Stimulated activated naive CD4-positive, alpha-beta T cell treated with Interleukin-2 at 50 U/mL for 16 hours (primary cell): ENCODE measurements at regions not wholly inside any gene's neighbourhood (a gene's known extent, or its start where the extent isn't known, plus 50 kb on each side); places are given as distances from the start of the nearest gene placed in this dataset.
"Not testable (repeated sequence)": the region's sequence is repeated elsewhere in the genome, so short reads cannot be mapped to it uniquely, and the experiment has no call there.

Experiments used
- DNase-seq: peaks from one replicate; lab custom pipeline; 2025; lab: John Stamatoyannopoulos, UW

DNA sequence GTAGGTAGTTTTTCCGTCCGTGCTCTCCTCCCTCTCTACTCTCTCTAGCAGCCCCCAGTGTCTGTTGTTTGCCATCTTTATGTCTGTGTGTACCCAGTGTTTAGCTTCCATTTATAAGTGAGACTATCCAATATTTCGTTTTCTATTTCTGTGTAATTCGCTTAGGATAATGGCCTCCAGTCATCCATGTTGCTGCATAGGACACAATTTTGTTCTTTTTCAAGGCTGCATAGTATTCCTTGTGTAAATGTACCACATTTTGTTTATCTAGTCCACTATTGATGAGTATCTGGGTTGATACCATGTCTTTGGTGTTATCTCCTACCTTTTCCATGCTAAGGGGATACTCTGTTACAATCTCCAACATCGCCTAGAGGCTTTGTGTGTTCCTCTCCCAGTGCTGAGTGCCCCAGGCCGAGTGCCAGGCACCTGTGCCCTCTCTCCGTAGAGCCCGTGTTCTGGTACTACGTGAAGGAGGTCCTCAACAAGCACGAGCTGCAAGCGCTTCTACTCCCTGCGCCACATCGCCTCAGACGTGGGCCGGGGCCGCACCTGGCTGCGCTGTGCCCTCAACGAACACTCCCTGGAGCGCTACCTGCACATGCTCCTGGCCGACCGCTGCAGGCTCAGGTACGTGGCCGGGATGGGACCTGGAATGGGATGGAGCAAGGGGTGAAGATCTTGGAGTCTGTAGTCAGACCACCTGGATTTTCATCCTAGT lies 51.0 kb downstream of the NPIPB11 start:
- not testable (repeated sequence) for DNase-seq

DNA sequence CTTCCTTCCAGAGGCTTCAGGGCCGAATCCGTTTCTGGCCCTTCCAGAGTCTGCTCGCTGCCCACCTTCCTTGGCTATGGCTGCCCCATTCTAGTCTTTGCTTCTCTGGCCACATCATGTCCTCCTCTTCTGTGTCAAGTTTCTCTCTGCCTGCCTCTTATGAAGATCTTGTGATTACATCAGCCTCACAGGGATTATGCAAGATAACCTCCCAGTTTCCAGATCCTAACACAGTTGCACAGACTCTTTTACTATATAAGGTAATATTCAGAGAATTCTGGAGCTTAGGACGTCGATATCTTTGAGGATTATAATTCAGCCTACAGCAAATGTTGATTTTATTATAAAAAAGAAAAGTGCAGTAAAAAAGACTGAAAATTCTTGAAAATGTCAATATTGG lies 52.1 kb downstream of the NPIPB11 start:
- not testable (repeated sequence) for DNase-seq

DNA sequence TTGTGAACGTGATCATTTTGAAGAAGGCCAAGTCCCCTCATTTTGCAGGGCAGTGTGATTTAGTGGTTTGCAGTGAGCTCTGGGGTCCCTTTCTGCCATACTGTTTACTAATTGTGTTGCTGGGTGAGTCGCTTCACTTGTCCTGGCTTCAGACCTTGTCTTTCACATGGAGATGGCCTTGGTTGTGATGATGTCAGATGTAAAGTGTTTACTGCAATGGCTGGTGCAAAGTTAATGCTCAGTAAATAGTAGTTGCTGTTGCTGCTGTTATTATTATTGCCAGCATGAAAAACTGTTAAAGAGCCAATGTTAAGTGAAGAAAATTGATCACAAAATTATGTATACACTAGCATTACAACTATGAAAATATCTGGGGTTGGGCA lies 53.9 kb downstream of the NPIPB11 start:
- DNase-seq, result not testable (repeated sequence)

DNA sequence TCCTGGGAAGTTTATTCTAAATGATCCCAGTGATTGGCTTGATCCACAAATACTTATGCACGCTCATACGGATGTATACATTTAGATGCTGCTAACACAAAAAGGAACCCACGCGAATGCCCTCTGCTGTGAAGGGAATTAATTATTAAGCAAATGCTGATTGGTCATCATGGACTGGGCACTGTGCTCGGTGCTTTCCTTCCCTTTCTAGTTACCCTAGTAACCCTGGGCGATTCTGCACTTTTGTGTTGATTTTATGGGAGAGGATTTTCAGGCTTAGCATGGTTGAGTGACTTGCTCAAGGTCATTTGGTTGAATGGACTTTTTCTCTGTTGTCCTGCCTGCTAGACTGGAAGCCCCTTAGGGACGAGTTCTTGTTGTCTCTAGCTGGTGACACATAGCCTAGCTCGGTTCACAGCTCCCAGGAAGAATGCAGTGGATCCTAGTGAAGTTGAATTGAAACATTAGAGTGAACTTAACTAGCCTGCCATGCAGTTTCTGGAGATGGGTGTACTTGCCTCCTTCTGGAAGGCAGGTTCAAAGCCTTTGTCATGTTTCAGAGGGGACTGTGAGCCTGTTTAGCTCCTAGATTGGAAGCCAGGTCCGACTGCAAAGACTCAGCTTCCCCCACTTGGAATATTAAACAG lies 54.4 kb downstream of the NPIPB11 start:
- DNase-seq, result not testable (repeated sequence)

DNA sequence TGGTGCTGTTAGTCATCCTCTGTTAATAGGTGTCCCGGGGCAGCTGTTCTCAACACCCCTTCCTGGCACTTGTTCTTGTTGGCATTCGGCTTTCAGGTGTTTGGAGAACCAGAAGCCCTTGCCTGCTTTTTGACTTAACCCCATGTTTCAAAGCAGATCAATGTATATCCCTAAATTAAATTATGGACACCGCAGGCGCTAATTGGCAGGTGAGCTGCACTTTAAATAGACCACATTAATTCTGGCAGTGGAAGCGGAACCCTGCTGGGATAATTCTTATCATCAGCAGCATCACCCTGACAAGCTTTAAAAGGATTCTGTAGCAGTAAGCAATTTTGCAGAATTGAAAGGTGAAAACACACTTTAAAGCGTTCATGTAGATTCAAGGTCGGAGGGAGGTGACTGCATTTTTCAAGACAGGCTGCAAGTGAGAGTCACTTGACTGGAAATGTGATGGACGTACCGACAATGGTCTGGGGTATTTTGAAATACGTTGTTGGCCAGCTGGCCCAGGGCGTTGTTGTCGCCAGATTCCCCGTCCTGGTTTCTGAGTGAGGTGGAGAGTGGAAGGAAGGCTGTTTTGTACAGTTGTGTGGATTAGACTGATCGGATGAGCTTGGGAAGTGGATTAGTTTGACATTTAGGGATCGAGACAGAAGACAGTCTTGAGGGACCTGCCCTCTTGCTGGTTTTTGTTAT lies 55.1 kb downstream of the NPIPB11 start:
- not testable (repeated sequence) for DNase-seq

DNA sequence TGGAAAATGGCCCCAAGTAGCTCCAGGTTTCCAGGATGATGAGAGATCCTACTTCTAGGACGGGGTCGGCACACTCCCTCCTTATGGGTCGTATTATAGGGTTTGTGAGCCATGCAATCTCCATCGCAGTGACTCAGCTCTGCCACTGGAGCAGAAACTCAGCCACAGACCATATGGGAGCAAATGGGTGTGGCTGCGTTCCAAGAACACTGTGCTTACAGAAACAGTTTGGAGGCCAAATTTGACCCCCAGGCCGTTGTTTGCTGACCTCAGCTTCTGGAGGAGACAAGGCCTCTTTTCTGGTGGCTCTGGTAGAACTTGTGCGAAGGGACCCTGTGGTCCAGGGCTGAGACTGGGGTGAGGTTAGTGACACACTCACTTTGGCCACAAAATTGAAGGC lies 56.5 kb downstream of the NPIPB11 start:
- not testable (repeated sequence) for DNase-seq

DNA sequence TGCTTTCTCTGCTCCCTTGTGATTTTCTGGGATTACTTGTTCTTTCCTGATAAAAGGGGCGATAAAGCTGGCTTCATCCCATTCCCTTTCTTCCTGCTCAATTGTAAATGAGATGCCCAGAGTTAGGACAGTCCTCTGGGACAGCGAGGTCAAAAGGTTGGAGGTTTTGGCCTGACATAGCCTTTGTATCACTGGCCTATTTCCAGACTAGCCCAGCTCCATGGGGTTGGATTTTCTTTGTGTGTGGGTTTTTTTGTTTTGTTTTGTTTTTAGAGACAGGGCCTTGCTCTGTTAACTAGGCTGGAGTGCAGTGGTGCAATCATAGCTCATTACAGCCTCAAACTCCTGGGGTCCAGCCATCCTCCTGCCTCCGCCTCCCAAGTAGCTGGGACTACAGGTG lies 57.8 kb downstream of the NPIPB11 start:
- DNase-seq, result not testable (repeated sequence)

DNA sequence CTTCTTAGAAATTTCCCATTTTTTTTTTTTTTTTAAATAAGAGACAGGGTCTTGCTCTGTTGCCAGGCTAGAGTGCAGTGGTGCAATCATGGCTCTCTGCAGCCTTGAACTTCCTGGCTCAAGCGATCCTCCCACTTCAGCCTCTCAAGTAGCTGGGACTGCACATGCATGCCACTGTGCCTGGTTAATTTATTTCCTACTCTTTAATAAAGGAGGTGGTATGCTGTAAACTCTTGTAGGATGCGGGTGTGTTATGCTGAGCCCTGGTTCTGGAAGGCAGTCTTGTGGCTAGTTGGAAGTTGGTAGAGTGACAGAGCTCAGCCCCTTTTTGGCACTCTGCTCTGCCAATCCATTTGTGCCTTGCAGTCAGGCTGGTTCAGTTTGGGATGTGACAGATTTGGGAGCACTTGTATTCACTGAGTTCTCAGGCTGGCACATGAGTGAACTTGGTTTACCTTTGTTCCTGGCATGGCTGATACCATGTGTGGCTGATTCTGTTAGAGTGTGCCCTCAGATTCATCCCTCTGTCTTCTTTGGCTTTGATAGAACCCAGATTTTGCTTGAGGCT lies 58.3 kb downstream of the NPIPB11 start:
- DNase-seq, result not testable (repeated sequence)

DNA sequence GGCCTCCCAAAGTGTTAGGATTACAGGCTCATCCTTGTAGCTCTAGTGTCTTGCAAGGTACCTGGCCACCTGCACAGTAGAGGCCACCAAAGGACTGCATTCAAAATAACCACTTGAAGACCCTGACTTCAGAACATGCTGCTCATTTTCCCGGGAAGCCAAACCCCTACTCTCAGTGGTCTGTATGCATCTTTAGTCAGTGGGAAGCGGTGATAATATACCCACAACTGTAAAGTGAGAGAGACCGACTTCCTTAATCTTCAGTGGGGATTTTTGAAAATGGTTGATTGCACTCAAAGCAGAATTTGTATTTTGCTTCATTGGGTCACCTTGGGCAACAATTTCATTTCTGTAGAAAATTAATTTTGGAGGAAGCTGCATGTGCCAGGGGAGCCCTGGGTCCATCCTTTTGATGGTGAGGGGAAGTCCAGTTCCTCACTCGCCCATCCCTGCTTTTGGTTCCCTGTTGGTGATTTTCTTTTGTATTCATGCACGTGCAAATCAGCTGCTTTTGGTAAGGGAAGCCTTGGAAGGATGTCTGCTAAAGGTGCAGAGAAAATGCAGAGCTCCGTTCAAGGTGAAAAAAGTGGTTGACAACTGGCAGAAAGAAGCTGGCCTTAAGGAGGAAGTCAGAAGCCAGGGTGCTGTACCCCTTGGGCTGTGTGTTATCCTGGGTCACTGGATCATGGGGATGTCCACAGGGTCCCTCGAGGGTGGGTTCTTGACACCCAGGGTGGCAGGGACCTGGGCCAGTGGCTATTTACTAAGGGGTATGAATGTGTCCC lies 59.5 kb downstream of the NPIPB11 start:
- DNase-seq, result not testable (repeated sequence)

DNA sequence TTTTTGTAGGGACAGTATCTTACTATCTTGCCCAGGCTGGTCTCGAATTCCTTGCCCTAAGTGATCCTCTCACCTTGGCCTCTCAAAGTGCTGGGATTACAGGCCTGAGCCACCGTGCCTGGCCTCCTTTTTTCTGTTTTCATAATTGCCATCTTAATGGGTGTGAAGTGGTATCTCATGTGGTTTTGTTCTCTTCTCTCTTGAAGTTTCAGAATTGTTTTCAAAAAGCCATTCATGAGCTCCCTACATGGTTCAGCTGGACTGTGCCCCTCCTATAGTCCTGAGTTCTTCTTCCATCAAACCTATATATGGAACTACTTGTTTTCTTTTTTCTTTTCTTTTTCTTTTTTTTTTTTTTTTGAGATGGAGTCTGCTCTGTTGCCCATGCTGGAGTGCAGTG lies 60.3 kb downstream of the NPIPB11 start:
- DNase-seq, result not testable (repeated sequence)

DNA sequence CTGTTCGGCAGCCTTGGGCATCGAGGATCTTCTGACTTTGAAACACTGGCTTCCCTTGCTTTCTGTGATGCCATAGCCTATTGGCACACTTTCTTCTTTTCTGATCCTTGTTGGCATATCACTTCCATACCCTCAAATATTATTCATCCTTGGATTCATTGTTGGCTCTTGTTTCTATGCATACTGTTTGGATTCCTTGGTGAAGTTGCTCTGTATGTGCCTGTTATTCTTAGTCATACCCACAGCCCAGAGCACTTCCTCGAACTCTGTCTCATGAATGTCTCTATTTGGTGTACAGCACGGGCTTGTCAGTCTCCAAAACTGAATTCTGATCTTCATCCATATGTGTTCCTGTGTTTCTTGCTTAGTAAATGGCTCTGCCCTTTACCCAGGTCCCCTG lies 63.6 kb downstream of the NPIPB11 start:
- not testable (repeated sequence) for DNase-seq

DNA sequence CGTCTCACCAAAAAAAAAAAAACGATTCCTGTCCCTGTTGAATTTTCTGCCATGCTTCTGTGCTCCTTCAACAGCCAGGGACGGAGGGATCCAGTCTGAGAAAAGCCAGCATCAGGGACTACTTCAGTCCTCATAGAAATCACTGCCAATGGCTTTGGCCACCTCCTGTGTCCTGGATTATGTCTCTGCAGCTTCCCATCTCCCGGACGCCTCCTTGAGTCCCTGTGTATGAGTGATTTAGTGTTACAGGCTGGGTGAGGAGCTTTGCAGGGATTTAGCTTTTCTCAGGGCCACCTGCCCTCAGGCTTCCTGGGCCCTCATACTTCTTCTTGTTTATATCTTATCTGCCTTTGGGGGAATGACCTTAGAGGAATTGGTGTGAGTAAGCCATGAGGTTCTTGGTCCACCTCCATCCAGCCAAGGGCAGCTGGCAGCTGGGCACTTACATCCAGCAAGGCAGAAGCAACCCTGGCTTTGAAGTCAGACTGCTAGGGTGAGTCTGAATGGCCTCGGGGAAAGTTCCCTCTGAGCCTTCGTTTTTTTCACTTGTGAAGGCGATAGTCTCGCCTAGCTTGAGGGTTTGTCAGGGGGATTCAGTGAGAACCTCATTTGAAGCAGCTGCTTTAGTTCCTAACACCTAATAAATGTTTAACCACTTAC lies 65.6 kb downstream of the NPIPB11 start:
- not testable (repeated sequence) for DNase-seq

DNA sequence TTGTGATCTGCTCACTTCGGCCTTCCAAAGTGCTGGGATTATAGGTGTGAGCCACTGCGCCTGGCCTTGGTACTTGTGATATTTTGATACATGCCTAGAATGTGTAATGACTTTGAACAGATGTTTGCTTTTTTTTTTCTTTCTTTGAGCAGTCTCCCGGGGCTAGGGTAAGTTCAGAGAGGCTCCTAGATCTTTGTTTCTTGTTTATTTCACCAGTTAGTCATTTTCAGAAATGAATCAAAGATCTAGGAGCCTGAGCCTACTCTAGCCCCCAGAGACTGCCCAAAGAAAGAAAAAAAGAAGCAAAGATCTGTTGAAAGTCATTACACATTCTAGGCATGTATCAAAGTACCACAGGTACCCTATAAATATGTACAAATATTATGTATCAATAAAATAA lies 66.3 kb downstream of the NPIPB11 start:
- not testable (repeated sequence) for DNase-seq

DNA sequence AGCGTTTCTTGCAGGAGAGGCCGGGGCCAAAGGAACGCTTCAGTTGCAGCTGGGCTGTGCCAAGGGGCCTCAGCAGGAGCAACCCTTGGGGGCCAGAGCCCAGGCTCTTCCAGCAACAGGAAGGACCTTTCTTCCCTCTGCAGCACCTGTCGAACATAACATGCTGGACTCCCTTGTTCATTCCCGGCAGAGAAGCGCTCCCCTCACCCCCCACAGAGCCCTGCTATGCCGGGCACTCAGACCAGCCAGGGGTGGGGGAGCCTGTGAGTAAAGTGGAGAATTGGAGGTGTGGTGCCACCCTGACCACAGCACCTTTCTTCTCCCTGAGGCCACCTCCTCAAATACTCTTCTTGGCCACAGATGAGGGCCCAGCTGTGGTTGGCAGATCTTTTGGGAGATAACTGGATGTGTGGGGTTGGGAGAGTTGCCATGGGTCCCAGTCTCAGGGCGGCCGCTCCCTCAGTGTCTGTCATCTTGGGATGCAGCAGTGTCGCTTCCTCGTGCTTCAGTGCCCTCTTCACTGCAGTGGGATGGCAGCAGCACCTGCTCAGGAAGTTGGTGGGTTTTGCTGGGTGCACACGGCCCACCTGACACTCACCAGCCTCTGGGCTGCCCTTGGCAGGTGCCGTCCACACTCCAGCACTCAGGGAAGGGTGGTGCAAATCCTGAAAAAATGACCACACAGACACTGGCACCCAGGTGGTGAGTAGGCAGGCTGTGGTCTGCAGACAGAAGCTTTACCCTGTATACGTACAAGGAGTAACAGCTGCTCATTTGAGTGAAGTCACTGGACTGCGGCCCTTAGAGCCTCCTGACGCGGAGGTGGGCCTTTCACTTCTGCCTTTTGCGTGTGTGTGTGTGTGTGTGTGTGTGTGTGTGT lies 67.5 kb downstream of the NPIPB11 start:
- not testable (repeated sequence) for DNase-seq

DNA sequence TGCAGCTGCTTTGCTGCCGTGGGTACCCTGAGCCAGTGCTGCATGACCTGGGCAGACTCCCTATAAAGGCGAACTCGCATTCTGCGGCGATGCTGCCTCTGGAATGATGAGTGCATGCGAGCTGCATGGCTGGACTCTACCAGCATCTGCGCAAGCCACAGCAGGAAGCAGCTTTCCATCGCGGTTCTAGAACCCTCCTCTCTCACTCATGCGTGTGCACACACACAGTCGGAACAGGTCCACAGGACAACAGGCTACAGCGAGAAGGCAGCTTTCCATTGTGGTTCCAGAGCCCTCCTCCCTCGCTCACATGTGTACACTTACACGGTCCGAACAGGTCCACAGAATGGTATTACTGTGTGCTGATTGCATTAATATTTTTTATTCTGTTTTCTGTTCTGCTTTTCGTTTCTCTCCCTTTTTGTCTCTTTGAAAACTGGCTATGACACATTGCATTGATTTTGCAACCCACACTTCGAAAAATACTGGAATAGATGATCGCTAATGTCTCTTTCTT lies 69.1 kb downstream of the NPIPB11 start:
- DNase-seq, result not testable (repeated sequence)

DNA sequence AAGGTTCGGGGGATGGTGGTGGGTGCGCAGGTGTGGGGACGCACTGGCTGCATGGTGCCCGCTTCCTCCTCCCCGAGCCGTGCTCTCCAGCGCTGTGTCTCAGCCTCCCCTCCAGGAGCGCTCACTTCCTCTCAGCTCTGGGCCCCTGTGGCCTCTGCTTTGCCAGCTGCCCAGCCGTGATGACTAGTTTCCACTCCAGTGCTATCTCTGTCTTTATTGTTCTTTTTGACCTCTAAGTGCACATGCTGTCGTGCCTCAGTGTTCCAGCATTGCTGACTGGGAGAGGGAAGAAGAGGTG lies 71.0 kb downstream of the NPIPB11 start:
- DNase-seq, result not testable (repeated sequence)

DNA sequence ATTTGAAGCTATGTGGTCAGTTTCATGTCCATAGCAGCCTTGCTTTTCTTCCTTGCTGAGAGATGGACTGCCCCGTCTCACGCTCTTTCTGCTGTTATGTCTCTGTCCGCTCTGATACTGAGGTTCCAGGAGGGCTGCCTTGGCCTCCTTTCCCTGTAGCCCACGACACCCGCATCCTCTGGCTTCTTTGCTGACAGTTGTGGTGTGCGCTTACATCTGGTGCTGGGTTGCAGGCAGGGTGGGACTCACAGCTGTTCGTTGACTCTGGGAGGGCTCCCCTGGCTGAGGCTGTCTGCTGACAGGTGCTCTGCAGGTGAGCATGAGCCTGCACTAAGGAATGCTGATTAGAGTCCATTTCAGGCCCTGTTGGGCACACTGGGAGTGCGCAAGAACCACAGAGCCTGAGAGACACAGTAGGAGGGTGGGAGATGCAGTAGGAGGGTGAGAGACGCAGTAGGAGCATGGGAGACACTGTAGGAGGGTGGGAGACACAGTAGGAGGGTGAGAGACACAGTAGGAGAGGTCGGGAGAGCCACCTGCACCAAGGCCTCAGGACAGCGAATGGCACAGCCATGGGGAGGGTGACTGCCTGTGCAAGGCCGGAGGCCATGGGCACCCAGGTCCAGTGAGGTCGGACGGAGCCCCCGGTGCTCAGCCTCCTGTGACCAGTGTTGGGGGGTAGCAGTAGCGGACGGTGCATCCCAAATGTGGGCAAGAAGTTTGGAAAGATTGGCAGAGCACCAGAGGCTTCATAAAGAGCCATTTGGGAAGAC lies 71.5 kb downstream of the NPIPB11 start:
- not testable (repeated sequence) for DNase-seq

DNA sequence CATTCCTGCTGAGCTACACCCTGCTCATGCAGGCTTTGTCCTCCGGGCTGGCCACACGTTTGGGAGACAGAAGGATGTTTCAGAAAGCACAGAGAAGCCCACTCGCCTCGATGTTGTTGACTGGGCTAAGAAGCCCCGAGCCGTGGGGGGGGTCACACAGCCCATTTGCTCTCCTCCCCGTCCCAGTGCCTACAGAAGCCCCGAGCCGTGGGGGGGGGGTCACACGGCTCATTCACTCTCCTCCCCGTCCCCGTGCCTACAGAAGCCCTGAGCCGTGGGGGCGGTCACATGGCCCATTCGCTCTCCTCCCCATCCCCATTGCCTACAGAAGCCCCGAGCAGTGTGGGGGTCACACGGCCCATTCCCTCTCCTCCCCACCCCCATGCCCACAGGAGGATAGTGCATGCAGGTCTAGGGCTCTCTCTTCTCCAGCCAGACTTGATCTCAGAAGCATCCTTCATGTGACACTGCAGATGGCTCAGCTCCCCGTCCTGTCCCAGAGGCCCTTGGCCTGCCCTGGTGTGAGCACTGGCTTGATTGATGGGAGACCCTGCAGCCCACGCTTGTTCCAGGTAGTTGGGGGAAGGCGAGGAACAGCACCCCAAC lies 72.9 kb downstream of the NPIPB11 start:
- DNase-seq, result not testable (repeated sequence)

DNA sequence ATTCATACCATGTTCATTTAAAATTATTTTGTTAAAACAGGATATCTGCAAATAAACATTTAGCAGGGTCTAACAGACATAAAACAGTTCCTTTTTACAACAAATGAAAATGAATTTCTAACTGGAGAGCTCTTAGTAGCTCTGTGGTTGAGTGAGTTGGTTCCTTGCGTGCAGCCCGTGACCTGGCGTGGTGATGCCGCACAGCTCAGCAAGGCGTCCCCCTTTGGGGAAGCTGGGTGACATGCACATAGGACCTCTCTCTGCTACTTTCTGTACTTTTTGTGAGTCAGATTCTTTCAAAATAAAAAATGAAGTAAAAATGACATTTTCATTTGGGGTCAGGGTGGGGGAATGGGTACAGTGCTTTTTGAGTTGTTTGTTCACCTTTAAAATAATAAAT lies 75.9 kb downstream of the NPIPB11 start:
- not testable (repeated sequence) for DNase-seq
